ENCODE measurements at regions not wholly inside any gene's neighbourhood (a gene's known extent, or its start where the extent isn't known, plus 50 kb on each side); places are given as distances from the start of the nearest gene placed in this dataset.

GRCh38 chr6:23435798-23436197 is 690.2 kb upstream of the NRSN1 start:
- Mint-ChIP-seq H3K27ac (ENCODE audit: unreplicated experiment) (no peak overlapping the region), H3K4me1 (no peaks in the 10 kb centered on the region), H3K27me3 (ENCODE audit: low read depth) (no peaks in the 10 kb centered on the region), H3K36me3 (ENCODE audit: low read depth) (peaks cover 5% of the 10 kb centered on the region), H3K4me3 (no peak overlapping the region), H3K9me3 (peaks cover 13% of the 10 kb centered on the region)
- DNase-seq (ENCODE audit: low read depth, low spot score), result no peak
- TF ChIP-seq CTCF (conservative IDR thresholded peaks at IDR 0.05), result no peak

GRCh38 chr6:23441808-23442461 is 684.1 kb upstream of the NRSN1 start:
- DNase-seq (ENCODE audit: low read depth, low spot score), result no peak
- TF ChIP-seq CTCF (conservative IDR thresholded peaks at IDR 0.05), result no peak
- Mint-ChIP-seq H3K4me1 (peaks cover 37% of the 10 kb centered on the region), H3K4me3 (no peak overlapping the region), H3K9me3 (no peaks in the 10 kb centered on the region), H3K27me3 (ENCODE audit: low read depth) (no peaks in the 10 kb centered on the region), H3K27ac (ENCODE audit: unreplicated experiment) (peak overlapping the region; percentile 0), H3K36me3 (ENCODE audit: low read depth) (no peaks in the 10 kb centered on the region)

GRCh38 chr6:23445157-23445710 is 680.8 kb upstream of the NRSN1 start:
- Mint-ChIP-seq H3K27ac (ENCODE audit: unreplicated experiment) (peak overlapping the region; percentile 36), H3K4me1 (peaks cover 56% of the 10 kb centered on the region)
- no peak for TF ChIP-seq CTCF (conservative IDR thresholded peaks at IDR 0.05)

GRCh38 chr6:23446469-23446967 is 679.5 kb upstream of the NRSN1 start:
- Mint-ChIP-seq H3K27ac (ENCODE audit: unreplicated experiment) (peak overlapping the region; percentile 69), H3K27me3 (ENCODE audit: low read depth) (no peaks in the 10 kb centered on the region), H3K4me1 (peaks cover 53% of the 10 kb centered on the region), H3K9me3 (no peaks in the 10 kb centered on the region), H3K4me3 (peak overlapping the region; percentile 68), H3K36me3 (ENCODE audit: low read depth) (no peaks in the 10 kb centered on the region)
- DNase-seq (ENCODE audit: low read depth, low spot score), result peak; percentile 3
- TF ChIP-seq CTCF (conservative IDR thresholded peaks at IDR 0.05), result peak; percentile 69

More at GRCh38 chr6:23445157-23445710, 680.8 kb upstream of the NRSN1 start:
- no peaks in the 10 kb centered on the region for H3K9me3 Mint-ChIP-seq
- no peaks in the 10 kb centered on the region for H3K36me3 Mint-ChIP-seq (ENCODE audit: low read depth)
- H3K27me3 Mint-ChIP-seq (ENCODE audit: low read depth), result no peaks in the 10 kb centered on the region
- H3K4me3 Mint-ChIP-seq, result no peak overlapping the region
- no peak for DNase-seq (ENCODE audit: low read depth, low spot score)

- TF ChIP-seq CTCF (conservative IDR thresholded peaks at IDR 0.05), result no peak
- Mint-ChIP-seq H3K9me3 (no peaks in the 10 kb centered on the region), H3K27me3 (ENCODE audit: low read depth) (no peaks in the 10 kb centered on the region), H3K36me3 (ENCODE audit: low read depth) (no peaks in the 10 kb centered on the region), H3K27ac (ENCODE audit: unreplicated experiment) (no peak overlapping the region), H3K4me1 (peaks cover 41% of the 10 kb centered on the region), H3K4me3 (no peak overlapping the region)
- DNase-seq (ENCODE audit: low read depth, low spot score), result no peak
Measured at GRCh38 chr6:23447731-23448130, 678.3 kb upstream of the NRSN1 start.
